K562 (cell line): ENCODE measurements at regions not wholly inside any gene's neighbourhood (a gene's known extent, or its start where the extent isn't known, plus 50 kb on each side); places are given as distances from the start of the nearest gene placed in this dataset.
"Not testable (repeated sequence)": the region's sequence is repeated elsewhere in the genome, so short reads cannot be mapped to it uniquely, and the experiment has no call there.

Experiments
- ATAC-seq: fragments of 200-7000 bp; cut with Tn5 transposase; 3 replicates; pipeline ENCODE4 v1.9.1; 2020; ENCODE audit warnings: moderate library complexity
- BruUV-seq: library from RNA; stranded (reverse); fragments of 400-500 nt; replicated peaks from 2 replicates; lab custom pipeline; 2021; lab: Mats Ljungman, UMichigan
- CTCF ChIA-PET: fragments of 300-600 bp; formaldehyde crosslinking; extraction: SDS; loops from one replicate; lab custom pipeline; 2021; ENCODE audit warnings: low intra/inter-chr PET ratio; lab: Yijun Ruan, JAX
- POLR2A ChIA-PET: fragments of 300-600, 350-650 bp; sonication (Branson Sonifier 250); formaldehyde crosslinking; extraction: SDS; loops from one replicate; lab custom pipeline; 2021; ENCODE audit warnings: antibody characterized with exemption, inconsistent platforms; lab: Yijun Ruan, JAX
- DNase-seq, 4 experiments: peaks; one replicate each; pipeline versions ENCODE4 v3.0.0 to v3.0.0-alpha.2; 2011 to 2018; ENCODE audit warnings: low spot score in 3 of 4, mixed read lengths in 3 of 4; ENCODE audit errors: extremely low read depth in 1 of 4
- FAIRE-seq: peaks from 2 replicates; lab custom pipeline; 2011; peaks lifted over from hg19 to GRCh38; lab: Jason Lieb, UNC
- H2AFZ ChIP-seq: 2 replicates; pipeline ENCODE4 v1.6.0; 2011; ENCODE audit warnings: low read depth, low read length, control low read depth, inconsistent platforms
- H3K27ac ChIP-seq: fragments of 200-600 bp; 3 replicates; pipeline ENCODE4 v1.8.0; 2011; ENCODE audit warnings: low read depth, mild to moderate bottlenecking, control low read depth, inconsistent platforms, low read length, moderate library complexity, mixed read lengths; ENCODE audit errors: extremely low read depth
- H3K27me3 ChIP-seq, 2 experiments: fragments of 300-600 bp in 1 of 2; 2 replicates in 1 of 2; 3 replicates in 1 of 2; pipeline versions ENCODE4 v1.6.0 to v1.8.0; 2011; ENCODE audit warnings: inconsistent platforms in 2 of 2, low read length in 2 of 2, mild to moderate bottlenecking in 1 of 2, mixed read lengths in 1 of 2, moderate library complexity in 1 of 2; ENCODE audit not compliant: control insufficient read depth in 2 of 2, insufficient read depth in 2 of 2
- H3K36me3 ChIP-seq: fragments of 300-600 bp; 3 replicates; pipeline ENCODE4 v1.8.0; 2011; ENCODE audit warnings: mild to moderate bottlenecking, low read length, inconsistent platforms; ENCODE audit not compliant: control insufficient read depth, insufficient read depth
- H3K4me1 ChIP-seq, 2 experiments: fragments of 200-600 bp in 1 of 2; replicated peaks in 1 of 2; 2 replicates in 1 of 2; 3 replicates in 1 of 2; pipeline versions ENCODE4 v1.5.1 to v1.8.0; 2011; ENCODE audit warnings: inconsistent platforms in 2 of 2, low read length in 2 of 2, mild to moderate bottlenecking in 1 of 2, mixed read lengths in 1 of 2, moderate library complexity in 1 of 2; ENCODE audit not compliant: control insufficient read depth in 2 of 2, insufficient read depth in 2 of 2
- H3K4me2 ChIP-seq: 2 replicates; pipeline ENCODE4 v1.6.1; 2011; ENCODE audit warnings: low read length, control low read depth, inconsistent platforms, mixed read lengths; ENCODE audit not compliant: insufficient read depth
- H3K4me3 ChIP-seq: fragments of 200-600 bp; sonication (generic), shearing (Covaris generic); 2 replicates; pipeline ENCODE4 v1.5.1; 2016; ENCODE audit warnings: control low read depth, inconsistent platforms
- H3K79me2 ChIP-seq: fragments of 200-600 bp; 3 replicates; pipeline ENCODE4 v1.8.0; 2011; ENCODE audit warnings: low read length, inconsistent platforms; ENCODE audit not compliant: control insufficient read depth, insufficient read depth
- H3K9ac ChIP-seq, 2 experiments: 2 replicates each; pipeline versions ENCODE4 v1.6.0 to v1.6.1; 2011; ENCODE audit warnings: low read depth in 2 of 2, low read length in 2 of 2, control low read depth in 1 of 2, inconsistent platforms in 1 of 2, mild to moderate bottlenecking in 1 of 2, mixed read lengths in 1 of 2; ENCODE audit not compliant: insufficient read depth in 1 of 2
- H3K9me1 ChIP-seq: one replicate; pipeline ENCODE4 v1.6.0; 2011; ENCODE audit warnings: inconsistent platforms, mild to moderate bottlenecking, low read length, moderate library complexity; ENCODE audit not compliant: control insufficient read depth, insufficient read depth
- H3K9me3 ChIP-seq: replicated peaks from 2 replicates; pipeline ENCODE4 v1.5.1; 2011; ENCODE audit warnings: low read depth, low read length, inconsistent platforms; ENCODE audit not compliant: control insufficient read depth, insufficient read depth
- H4K20me1 ChIP-seq: replicated peaks from 2 replicates; pipeline ENCODE4 v1.6.1; 2011; ENCODE audit warnings: low read length, inconsistent platforms, mixed read lengths; ENCODE audit not compliant: control insufficient read depth, insufficient read depth
- ZC3H11A ChIP-seq: IDR thresholded peaks from 2 replicates; pipeline ENCODE4 v1.6.1; 2012; ENCODE audit warnings: low read depth, low read length, improper control_type of control experiment
- ZNF146 ChIP-seq: IDR thresholded peaks from one replicate; pipeline ENCODE4 v1.6.1; 2018; ENCODE audit warnings: missing compliant biosample characterization; ENCODE audit not compliant: unreplicated experiment
- WGBS: fragments of 100-300 bp; shearing (Covaris generic); methylation state at CpG from one replicate; pipeline ENCODE4 v1.1.6; 2016; ENCODE audit warnings: low coverage, mixed read lengths; ENCODE audit not compliant: insufficient coverage; ENCODE audit errors: missing lambda C conversion rate; 5-methylcytosine and 5-hydroxymethylcytosine counted together
- in situ Hi-C: fragments of 300-500 bp; cut with MboI; formaldehyde crosslinking; loops from 4 replicates; pipeline ENCODE4 v1.15.0; 2018; ENCODE audit warnings: inconsistent platforms, mixed read lengths
- intact Hi-C: fragments of 100-400 bp; cut with micrococcal nuclease; formaldehyde crosslinking; loops from 2 replicates; pipeline ENCODE4 v1.14.2; 2022

GRCh38 chr4:149181459-149181858 lies 634.2 kb downstream of the IQCM start:
- H3K9me3 ChIP-seq, H3K27me3 ChIP-seq, H3K9ac ChIP-seq, H3K4me2 ChIP-seq, H3K79me2 ChIP-seq, H3K4me1 ChIP-seq, DNase-seq, ATAC-seq, H3K4me3 ChIP-seq, H4K20me1 ChIP-seq, POLR2A ChIA-PET, H2AFZ ChIP-seq, H3K9me1 ChIP-seq, H3K36me3 ChIP-seq, H3K27ac ChIP-seq, CTCF ChIA-PET, intact Hi-C loops, BruUV-seq, FAIRE-seq: not testable (repeated sequence)
- 0% methylated on average over 2 of the region's 2 CpGs for WGBS
- peak; percentile 52 for TF ChIP-seq ZNF146
- TF ChIP-seq, all 486 proteins: peak for 1; not testable (repeated sequence) for 485
- in situ Hi-C loops, result not testable (repeated sequence)

- H2AFZ ChIP-seq, result no peak overlapping the region
These were observed 639.6 kb downstream of the IQCM start for GRCh38 chr4:149176039-149176438.

More at GRCh38 chr4:149176039-149176438, 639.6 kb downstream of the IQCM start:
- H4K20me1 ChIP-seq, result no peaks in the 10 kb centered on the region
- BruUV-seq, result no TSS peak
- intact Hi-C loops (no loop called here), in situ Hi-C loops (no loop called here)
- 0% methylated on average over 2 of the region's 5 CpGs for WGBS
- ChIA-PET POLR2A (no interaction called here), CTCF (interaction anchor here (0.7 kb wide), 1 partner anchor 171 kb away, joined by 3 read pairs; no protein-coding TSS in a partner anchor)
- no peak for DNase-seq
- H3K27me3 ChIP-seq, result no peaks in the 10 kb centered on the region
- no peaks in the 10 kb centered on the region for H3K36me3 ChIP-seq
- no peaks in the 10 kb centered on the region for H3K4me1 ChIP-seq
- no peak overlapping the region for H3K4me2 ChIP-seq
- no peak for ATAC-seq
- no peak overlapping the region for H3K4me3 ChIP-seq
- no peak for TF ChIP-seq ZC3H11A
- no peak for FAIRE-seq
- H3K79me2 ChIP-seq, result no peaks in the 10 kb centered on the region
- H3K9ac ChIP-seq, result no peak overlapping the region
- H3K9me1 ChIP-seq, result no peaks in the 10 kb centered on the region
- no peak overlapping the region for H3K27ac ChIP-seq
- H3K9me3 ChIP-seq, result no peaks in the 10 kb centered on the region
